GM21737 (cell line): ENCODE measurements at regions not wholly inside any gene's neighbourhood (a gene's known extent, or its start where the extent isn't known, plus 50 kb on each side); places are given as distances from the start of the nearest gene placed in this dataset.
"Not testable (repeated sequence)": the region's sequence is repeated elsewhere in the genome, so short reads cannot be mapped to it uniquely, and the experiment has no call there.

Experiments
- ATAC-seq: cut with Tn5 transposase; IDR thresholded peaks from one replicate; pipeline ENCODE4 v1.9.1; 2021; ENCODE audit warnings: mild to moderate bottlenecking, moderate library complexity; ENCODE audit not compliant: unreplicated experiment

GRCh38 chrX:7409866-7410265, 261.9 kb upstream of the PUDP start:
- ATAC-seq, result no peak

- ATAC-seq, result no peak
These were observed 251.4 kb upstream of the PUDP start for GRCh38 chrX:7399373-7399772.

- ATAC-seq, result no peak
These were observed 242.5 kb upstream of the PUDP start for GRCh38 chrX:7390441-7390840.

- no peak for ATAC-seq
These were observed 241.6 kb upstream of the PUDP start for GRCh38 chrX:7389576-7389975.

- ATAC-seq, result no peak
These were observed 237.2 kb upstream of the PUDP start for GRCh38 chrX:7385131-7385530.

- ATAC-seq, result no peak
These were observed 230.5 kb upstream of the PUDP start for GRCh38 chrX:7378406-7378805.

- no peak for ATAC-seq
These were observed 225.0 kb upstream of the PUDP start for GRCh38 chrX:7372825-7373525.

GRCh38 chrX:7362111-7362510, 214.2 kb upstream of the PUDP start:
- ATAC-seq, result no peak

GRCh38 chrX:7351926-7352325, 204.0 kb upstream of the PUDP start:
- ATAC-seq, result no peak

GRCh38 chrX:7347465-7347864, 199.5 kb upstream of the PUDP start:
- ATAC-seq, result no peak

GRCh38 chrX:7346021-7346420, 198.1 kb upstream of the PUDP start:
- ATAC-seq, result no peak

GRCh38 chrX:7343181-7343580, 195.2 kb upstream of the PUDP start:
- ATAC-seq, result no peak

- ATAC-seq, result not testable (repeated sequence)
These were observed 187.9 kb upstream of the PUDP start for GRCh38 chrX:7335816-7336362.

GRCh38 chrX:7334253-7334935, 186.4 kb upstream of the PUDP start:
- ATAC-seq, result no peak

- ATAC-seq, result no peak
These were observed 183.2 kb upstream of the PUDP start for GRCh38 chrX:7330971-7331746.

GRCh38 chrX:7330556-7330955, 182.6 kb upstream of the PUDP start:
- no peak for ATAC-seq

GRCh38 chrX:7318661-7319060, 170.7 kb upstream of the PUDP start:
- ATAC-seq, result no peak

- ATAC-seq, result no peak
These were observed 170.3 kb upstream of the PUDP start for GRCh38 chrX:7318241-7318640.

- no peak for ATAC-seq
These were observed 168.9 kb upstream of the PUDP start for GRCh38 chrX:7316887-7317286.

- no peak for ATAC-seq
These were observed 168.3 kb upstream of the PUDP start for GRCh38 chrX:7316280-7316679.

- no peak for ATAC-seq
These were observed 166.5 kb upstream of the PUDP start for GRCh38 chrX:7314425-7314824.

- no peak for ATAC-seq
These were observed 159.8 kb upstream of the PUDP start for GRCh38 chrX:7307720-7308119.
